Vagina (tissue), 2 donors: ENCODE measurements at regions not wholly inside any gene's neighbourhood (a gene's known extent, or its start where the extent isn't known, plus 50 kb on each side); places are given as distances from the start of the nearest gene placed in this dataset.

Source experiments
- CTCF ChIP-seq, 3 experiments: fragments of 450-650 bp in 2 of 3; fragments of 200-600 bp in 1 of 3; sonication (generic) in 1 of 3; IDR thresholded peaks; one replicate each; pipeline ENCODE4 v1.5.1; 2017 to 2019; ENCODE audit warnings: antibody characterized with exemption in 3 of 3, mild to moderate bottlenecking in 2 of 3, moderate library complexity in 2 of 3
- POLR2AphosphoS5 ChIP-seq, 2 donors: sonication (generic); formaldehyde crosslinking; IDR thresholded peaks; one replicate each; pipeline ENCODE4 v1.9.0; 2017; ENCODE audit warnings: antibody characterized with exemption in 2 of 2, mild to moderate bottlenecking in 2 of 2, low read depth in 1 of 2; ENCODE audit not compliant: insufficient read depth in 1 of 2

GRCh38 chr7:68417002-68417401 is 1181.3 kb upstream of the AUTS2 start:
- no peak for TF ChIP-seq CTCF (IDR thresholded peaks at IDR 0.05)
- TF ChIP-seq POLR2AphosphoS5 (IDR thresholded peaks at IDR 0.05; ENCODE audit: insufficient read depth in 1 of 2, low read depth in 1 of 2): no peak
